Frontal cortex (tissue), 3 donors: ENCODE measurements at regions not wholly inside any gene's neighbourhood (a gene's known extent, or its start where the extent isn't known, plus 50 kb on each side); places are given as distances from the start of the nearest gene placed in this dataset.

Experiments used
- DNase-seq, 2 donors: peaks; one replicate each; pipeline ENCODE4 v3.0.0; 2012; ENCODE audit warnings: low spot score in 2 of 2
- FAIRE-seq: peaks from 2 replicates; lab custom pipeline; 2012; peaks lifted over from hg19 to GRCh38; lab: Jason Lieb, UNC
- donor health status: control.
- donor health status: control.
- donor health status: control.

DNA sequence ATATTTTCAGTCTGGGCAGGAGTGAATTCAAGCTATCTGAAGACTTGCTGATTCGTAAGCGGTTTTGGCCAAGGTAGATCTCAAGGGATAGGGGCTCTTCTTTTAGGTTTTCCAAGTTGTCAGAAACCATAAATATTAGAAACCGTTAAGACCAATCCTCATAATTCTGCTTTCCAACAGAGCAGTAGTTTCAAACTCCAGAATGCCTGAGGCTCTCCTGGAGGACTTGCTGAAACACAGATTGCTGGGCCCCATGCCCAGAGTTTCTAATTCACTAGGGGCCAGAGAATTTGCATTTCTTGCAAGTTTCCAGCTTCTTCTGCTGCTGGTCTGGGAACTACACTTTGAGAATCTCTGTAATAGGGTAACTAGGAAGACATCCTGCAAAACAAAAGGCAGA is 1855.7 kb upstream of the CELF4 start:
- no peak for DNase-seq
- no peak for FAIRE-seq

DNA sequence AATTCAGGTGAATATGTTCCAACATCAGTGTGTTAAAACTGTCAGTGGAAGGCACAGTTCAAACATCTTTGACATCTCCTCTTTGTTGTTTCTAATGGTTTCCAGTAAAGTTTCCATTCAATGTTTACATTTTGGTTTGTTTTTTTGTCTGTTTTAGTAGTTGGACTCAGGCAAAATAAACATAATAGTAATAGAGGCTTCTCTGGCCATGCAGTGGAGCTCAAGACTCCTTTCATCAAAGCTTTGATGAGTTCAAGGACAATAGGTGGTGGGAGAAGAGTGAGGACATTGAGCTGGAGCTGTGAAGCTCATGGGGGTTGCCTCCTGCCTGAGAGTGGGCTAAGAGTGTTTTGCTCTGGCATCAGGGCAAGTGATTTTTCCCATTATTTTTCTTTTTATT is 1853.7 kb upstream of the CELF4 start:
- no peak for DNase-seq
- no peak for FAIRE-seq

DNA sequence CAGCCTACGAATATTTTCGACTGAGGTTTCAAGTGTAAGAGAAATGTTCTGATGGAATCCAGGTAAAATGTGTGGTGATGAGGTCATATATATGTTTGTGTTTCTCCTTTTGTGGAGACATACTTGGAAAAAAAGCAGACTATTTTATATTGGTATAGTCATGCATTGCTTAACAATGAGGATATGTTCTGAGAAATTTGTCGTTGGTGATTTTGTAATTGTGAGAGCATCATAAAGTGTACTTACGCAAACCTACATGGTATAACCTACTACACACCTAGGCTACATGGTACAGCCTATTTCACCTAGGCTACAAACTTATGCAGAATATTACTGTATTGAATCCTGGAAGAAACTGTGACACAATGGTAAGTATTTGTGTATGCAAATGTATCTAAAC is 1849.9 kb upstream of the CELF4 start:
- no peak for FAIRE-seq

DNA sequence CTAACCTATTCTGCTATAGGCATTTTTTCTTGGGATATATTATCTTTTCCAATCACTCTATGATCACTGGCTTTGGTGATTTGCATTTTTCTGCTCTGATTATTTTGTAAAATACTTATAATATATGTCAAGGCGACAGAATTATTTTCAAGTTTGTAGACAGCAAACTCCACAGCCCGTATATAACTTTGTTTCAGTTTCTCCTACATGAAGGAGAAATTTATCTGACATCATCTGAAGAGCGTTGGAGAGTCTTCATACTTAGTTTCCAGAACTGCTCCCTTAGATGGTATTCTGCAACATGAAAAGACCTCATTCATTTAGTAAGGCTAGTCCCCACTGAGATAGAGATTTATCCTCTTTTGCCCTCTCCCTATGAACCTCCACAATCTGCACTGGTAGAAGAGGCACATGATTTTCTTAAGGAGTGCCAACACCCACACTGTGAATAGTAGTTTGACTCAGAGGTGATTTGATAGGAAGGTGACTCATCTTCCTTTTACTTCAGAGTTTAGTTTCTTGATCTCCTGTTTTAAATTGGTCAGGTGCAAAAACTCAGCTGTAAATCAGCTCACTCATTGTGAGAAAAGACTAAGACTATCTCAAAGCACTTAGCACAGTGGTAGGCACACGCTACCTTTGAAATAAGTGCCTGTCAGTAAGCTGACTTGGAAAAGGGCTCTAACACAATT is 1848.6 kb upstream of the CELF4 start:
- FAIRE-seq (no peak), DNase-seq (no peak)

More for the DNA sequence above, 1849.9 kb upstream of the CELF4 start:
- no peak for DNase-seq

DNA sequence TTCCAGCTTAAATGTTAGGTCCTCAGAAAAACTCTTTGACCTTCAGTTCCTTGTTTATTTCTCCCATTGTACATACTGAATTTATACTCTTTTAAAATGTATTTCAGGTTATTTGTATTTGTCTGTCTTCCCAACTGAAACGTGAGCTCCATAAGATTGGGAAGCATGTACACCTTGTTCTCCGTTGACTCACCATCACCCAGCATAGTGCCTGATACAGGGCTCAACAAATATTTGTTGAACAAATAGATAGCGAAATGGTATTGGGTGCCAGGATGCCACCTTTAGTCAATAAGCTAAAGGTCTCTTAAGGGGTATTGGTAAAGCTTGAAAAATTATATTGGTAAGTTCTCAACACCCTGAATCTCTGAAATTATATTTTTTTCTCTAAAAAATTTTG is 1841.3 kb upstream of the CELF4 start:
- no peak for DNase-seq
- no peak for FAIRE-seq

DNA sequence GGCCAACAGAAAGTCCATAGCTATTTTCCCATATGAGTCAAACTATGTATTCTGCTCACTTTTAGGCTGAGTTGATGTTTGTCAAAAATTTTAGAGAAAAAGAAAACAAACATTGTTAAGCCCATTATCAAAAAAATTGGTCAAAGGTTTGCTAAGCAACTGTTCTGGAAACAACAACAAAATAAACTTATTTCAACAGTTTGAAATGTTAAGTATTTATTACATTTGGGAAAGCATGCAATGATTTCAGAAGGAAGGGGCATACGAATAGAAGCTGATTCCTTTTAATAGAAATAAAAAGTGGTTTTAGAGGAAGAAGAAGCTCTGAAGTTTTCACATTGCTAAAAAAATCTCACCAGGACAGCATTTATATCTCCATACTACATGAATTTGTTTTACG is 1837.5 kb upstream of the CELF4 start:
- FAIRE-seq (no peak), DNase-seq (no peak)

DNA sequence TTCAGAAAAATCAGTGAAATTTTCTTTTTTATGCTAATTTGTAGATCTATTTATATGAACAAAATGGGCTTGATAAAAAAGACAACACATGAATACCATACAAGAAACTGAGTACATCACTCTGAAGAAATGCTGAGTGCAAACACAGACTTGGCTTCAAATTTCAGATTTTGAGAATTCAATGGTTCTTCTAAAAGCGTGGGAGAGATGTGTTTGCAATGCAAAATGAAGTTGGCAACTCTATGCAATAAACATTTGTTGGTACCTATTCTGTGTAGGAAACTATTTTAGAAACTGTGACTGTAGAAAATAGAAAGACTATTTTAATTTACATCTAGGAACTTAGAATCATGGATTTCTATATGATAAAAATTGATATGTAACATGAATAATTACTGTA is 1834.1 kb upstream of the CELF4 start:
- FAIRE-seq, result no peak
- DNase-seq, result no peak

DNA sequence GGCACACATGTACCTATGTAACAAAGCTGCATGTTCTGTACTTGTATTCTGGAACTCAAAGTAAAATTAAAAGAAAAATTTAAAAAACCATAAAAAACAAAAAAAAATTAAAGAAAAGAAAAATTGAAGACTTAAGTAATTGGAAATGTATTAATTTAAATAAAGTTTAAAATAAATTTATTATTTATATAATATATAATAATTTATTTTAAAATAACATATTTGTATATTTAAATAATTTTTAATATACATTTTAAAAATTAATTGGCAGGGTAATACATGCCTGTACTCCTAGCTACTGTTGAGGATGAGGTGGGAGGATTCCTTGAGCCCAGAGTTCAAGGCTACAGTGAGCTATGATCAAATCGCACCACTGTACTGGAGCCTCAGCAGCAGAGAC is 1830.6 kb upstream of the CELF4 start:
- no peak for DNase-seq
- peak; percentile 84 for FAIRE-seq

DNA sequence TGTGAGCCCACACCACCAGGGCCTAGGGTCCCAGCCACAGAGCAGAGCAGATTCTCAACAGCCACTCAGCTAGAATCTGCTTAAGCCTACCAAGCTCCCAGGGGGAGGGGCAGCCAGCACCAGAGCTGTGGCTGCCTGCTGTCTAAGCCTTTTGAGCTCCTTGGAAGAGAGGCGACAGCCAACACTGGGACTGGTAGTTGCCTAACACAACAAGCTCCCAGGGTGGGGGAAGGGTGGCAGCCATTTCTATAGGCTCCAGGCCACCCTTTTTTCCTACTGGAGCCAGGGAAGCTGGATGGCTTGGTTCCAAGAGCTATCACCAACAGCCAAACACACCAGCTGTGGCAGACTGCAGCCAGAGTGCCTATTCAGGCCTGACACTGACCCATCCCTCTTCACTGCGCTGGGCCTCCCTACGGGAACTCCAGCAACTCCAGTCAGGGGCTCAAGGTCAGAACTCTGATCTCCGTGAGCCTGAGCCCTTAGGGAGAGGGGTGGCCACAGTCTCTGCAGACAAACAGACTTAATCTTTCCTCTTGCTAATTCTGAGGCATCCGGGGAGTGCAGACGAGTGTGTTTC is 1824.3 kb upstream of the CELF4 start:
- DNase-seq, result no peak
- no peak for FAIRE-seq

DNA sequence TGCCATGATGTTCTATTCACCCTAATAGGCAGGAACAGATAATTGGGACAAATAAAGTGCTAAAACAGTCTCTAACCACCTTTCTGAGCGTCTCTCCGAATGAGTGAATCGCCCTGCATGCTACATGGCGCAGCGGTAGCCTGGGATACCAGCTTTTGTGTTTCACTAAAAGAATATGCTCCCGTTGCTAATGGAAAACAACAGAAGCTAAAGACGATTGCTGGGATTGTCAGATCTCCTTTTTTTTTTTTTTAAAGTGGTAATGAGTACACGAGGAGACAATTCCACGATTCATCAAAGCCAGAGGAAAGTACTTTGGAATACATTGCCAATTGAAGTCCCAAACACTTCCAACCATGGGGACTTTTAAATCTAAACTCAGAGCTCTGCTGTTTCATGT is 1815.3 kb upstream of the CELF4 start:
- DNase-seq (no peak), FAIRE-seq (no peak)

DNA sequence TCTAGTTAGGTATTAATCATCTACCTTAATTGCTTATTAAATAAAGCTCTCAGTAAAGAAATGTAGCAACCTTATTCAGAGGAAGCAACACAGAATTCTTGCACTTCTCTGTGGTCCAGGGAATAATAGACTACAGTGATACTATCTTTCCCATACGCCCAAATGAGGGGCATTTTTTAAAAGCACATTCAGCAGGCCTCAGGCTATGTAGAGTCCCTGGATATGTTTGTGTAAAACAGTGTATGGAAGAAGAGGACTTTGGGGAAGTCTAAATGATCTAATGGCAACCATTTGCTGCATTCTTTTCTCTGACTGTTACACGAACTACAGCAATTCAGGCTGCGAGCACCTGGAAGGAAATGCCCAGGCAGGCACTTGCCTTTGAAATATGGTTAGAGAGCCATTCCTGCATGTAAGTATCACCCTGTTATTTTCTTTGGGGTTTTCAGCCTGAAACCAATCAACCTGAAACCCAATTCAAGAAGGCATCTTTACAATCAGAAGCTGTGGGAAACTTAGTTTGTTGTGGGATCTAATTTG is 1814.7 kb upstream of the CELF4 start:
- DNase-seq (no peak), FAIRE-seq (no peak)

DNA sequence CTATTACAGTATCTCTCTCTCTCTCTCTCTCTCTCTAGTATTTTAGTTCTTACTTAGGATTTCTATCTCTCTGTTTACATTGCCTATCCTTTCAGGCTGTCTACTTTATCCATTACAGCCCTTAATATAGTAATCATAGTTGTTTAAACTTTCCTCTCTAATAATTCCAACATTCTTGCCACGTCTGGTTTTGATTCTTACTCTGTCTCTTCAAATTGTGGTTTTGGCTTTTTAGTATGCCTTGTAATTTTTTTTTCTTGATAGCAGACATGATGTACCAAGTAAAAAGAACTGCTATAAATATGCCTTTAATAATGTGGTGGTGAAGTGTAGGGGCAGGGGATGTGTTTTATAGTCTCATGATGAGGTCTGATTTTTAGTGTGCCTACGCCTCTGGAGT is 1809.5 kb upstream of the CELF4 start:
- FAIRE-seq (no peak), DNase-seq (no peak)

DNA sequence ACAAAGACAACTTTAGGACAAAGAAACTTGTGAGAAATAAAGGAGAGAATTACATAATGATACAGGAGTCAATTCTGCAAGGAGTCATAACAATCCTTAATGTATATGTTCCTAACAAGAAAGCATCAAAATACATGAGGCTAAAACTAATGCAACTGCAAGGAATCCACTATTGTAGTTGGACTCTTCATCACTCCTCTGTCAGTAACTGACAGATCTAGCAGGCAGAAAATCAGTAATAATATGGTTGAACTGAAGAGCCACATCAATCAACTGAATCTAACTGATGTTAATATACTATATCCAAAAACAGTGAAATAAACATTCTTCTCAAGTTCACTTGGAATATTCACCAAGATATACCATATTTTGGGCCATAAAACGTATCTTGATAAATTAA is 1806.4 kb upstream of the CELF4 start:
- no peak for DNase-seq
- no peak for FAIRE-seq

DNA sequence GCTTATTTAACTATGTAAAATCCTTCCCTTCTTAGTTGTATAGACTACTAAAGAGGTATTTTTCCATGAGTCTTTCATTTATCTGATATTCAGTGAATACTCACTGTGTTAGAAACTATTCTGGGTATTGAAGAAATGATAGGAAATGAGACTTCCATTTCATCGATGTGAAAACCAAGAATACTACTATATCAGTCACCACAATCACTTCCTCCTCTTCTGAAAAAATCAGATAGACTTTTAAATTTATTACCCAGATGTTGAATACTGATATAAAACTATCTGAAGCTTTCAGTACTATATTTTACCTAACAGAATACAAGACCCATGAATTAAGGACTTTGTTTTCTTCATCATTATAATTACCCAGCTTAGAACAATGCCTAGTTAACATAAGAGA is 1801.1 kb upstream of the CELF4 start:
- FAIRE-seq, result no peak
- DNase-seq, result no peak

DNA sequence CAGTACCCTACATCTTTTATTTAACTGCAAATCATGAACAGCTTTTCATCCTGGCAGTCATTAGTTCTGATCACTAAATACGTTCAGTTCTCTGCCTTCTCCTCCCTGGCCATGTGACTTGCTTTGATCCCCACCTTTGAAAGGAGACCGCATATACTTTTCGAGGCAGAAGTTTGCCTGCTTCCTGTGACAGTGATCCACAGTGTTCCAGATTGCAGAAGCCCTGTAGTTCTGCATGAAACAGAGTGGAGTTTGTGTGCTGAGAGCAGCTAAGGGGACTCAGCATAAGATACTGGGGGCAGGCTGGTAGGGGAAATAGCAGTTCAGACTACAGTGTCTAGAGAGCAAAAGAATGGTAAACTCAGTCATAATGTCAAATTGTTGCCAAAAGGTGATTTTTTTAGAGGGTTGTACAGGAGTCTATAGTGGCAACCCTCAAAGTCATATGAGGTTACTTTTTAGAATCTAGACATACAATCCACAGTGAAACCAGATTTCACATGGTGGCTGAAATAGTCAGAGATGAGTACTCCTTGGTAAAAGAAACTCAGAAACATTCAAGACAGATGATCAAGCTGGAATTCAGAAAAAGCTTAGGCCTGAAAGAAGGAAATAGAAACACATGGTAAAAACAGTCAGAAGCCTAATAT is 1800.4 kb upstream of the CELF4 start:
- DNase-seq, result no peak
- FAIRE-seq, result no peak

DNA sequence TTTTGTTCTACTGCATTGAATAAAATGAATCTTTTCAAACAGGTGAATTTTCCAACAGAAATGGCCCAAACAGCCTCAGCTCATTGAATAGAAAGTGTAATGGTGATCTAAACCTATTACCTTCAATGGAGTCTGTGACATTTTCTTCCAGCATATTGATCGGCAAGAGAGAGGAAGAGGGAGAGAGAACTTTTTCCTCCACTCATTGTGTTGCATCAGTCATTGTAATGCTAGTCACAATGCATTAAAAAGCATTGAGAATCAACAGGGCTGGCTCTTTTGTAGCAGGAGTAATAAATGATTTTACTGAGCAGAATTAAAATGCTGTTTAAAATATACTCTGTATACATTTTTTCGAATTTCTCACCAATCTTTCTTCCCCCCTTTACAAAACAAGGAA is 1794.5 kb upstream of the CELF4 start:
- FAIRE-seq (no peak), DNase-seq (no peak)

DNA sequence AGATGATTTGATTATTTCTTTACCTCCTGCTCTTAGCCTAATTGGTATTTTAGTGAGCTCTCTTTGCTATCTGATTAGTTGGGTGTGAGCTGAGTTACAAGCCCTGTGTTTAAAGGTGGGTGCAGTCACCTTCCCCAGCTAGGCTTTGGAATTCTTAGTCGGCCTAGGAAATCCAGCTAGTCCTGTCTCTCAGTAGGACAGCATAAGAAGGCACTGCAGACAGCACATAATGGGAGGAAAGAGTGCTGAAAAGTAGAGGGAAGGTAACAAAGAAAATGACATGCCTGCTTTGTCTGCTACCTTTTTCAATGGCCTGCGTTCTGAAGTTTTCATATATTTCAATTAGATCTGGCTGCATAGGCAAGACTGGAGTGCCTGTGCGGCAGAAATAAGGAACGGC is 1794.0 kb upstream of the CELF4 start:
- FAIRE-seq (no peak), DNase-seq (no peak)

DNA sequence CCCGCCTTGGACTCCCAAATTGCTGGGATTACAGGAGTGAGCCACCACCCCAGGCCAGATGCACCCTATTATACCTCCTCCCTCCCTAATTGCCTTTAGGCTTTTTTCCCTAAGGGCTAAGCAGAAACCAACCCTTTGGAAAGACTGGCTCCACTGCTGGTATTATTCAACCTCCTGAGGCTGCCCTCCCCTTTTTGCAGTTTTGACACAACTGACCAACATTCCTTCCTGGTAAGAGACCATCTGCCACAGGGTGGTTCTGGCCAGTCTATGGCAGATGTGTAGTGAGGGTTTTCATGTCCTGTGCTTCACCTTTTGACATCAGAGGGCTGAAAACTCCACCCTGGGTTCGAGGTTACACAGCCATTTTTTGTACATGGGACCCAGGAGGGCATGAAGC is 1785.3 kb upstream of the CELF4 start:
- DNase-seq, result no peak
- no peak for FAIRE-seq

DNA sequence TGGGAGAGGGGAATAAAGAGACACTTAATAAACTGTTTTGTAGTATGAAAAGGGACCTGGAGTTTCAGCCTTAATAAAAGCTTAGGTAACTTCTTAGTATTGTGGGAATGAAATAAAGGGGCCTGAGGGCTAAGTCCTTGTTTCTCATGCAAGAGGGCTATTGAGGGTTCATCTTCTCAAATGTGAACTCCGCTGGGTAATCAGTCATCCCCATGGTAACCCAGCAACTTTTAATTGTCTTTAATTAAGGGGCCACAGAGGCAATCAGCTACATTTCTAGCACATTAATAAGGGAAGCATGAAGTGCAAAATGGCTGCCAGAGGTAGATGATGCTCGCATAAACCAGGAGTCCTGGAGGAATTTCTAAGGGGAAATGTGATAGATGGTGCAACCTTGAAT is 1784.2 kb upstream of the CELF4 start:
- DNase-seq, result no peak
- no peak for FAIRE-seq

DNA sequence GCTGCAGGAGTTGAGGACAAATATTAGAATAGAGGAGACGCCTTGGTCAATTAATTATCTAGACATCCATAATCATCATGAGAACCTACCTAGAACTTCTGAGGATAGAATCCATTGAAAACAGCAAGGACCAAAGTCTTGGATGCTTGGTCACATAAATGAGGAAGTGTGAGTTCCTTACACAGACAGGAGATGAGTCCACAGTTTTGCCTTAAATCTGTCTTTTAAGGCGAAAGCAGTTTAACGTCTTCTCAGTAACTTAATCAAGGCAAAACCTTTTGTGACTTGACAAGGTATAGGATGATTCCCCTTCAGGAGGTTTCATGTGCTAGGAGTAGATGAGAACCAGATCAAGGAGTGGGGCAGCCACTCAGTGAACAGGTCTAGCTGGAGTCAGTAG is 1783.2 kb upstream of the CELF4 start:
- no peak for FAIRE-seq

DNA sequence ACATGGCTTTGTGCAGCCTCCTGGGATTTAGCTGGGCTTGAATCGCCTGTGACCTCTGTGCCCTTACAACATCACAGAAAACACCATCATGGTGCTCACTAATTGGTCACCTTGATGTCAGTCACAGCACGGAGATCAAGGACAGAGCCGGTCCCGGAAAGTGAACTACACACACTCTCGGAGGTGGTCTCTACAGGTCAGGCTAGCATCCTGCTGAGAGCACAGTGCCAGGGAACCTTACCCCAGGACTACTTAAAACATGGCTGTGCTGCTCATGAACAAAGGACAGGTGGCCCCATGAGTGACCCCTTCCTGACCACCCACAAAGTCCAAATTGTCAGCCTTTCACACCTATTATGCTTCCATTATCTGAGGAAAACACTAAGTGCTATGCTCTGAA is 1782.1 kb upstream of the CELF4 start:
- DNase-seq (no peak), FAIRE-seq (no peak)

More for the DNA sequence above, 1783.2 kb upstream of the CELF4 start:
- DNase-seq, result no peak
